Activated T-cell treated with anti-CD3 and anti-CD28 coated beads, Interleukin-2, amount 50 U/mL, for 4 hours (primary cell): ENCODE measurements at regions not wholly inside any gene's neighbourhood (a gene's known extent, or its start where the extent isn't known, plus 50 kb on each side); places are given as distances from the start of the nearest gene placed in this dataset.

ENCODE experiments used
- ATAC-seq, 2 donors: fragments of 200-7000 bp; cut with Tn5 transposase; one replicate each; pipeline ENCODE4 v1.10.0; 2021
- DNase-seq: peaks from one replicate; pipeline ENCODE4 v3.0.0-alpha.2; 2020
- H3K27me3 Mint-ChIP-seq: one replicate; pipeline ENCODE4 v1.8.0; 2021; ENCODE audit warnings: low read depth, mixed read lengths
- H3K36me3 Mint-ChIP-seq: one replicate; pipeline ENCODE4 v1.8.0; 2022; ENCODE audit warnings: mixed read lengths; ENCODE audit not compliant: insufficient read depth
- H3K4me1 Mint-ChIP-seq: one replicate; pipeline ENCODE4 v1.8.0; 2021; ENCODE audit warnings: low read depth, mixed read lengths
- H3K4me3 Mint-ChIP-seq: one replicate; pipeline ENCODE4 v1.8.0; 2021; ENCODE audit warnings: mild to moderate bottlenecking, moderate library complexity, mixed read lengths
- H3K9me3 Mint-ChIP-seq: one replicate; pipeline ENCODE4 v1.8.0; 2021; ENCODE audit warnings: mixed read lengths

GRCh38 chr7:49255054-49255453, 330.7 kb downstream of the CDC14C start:
- no peak for DNase-seq
- no peaks in the 10 kb centered on the region for H3K9me3 Mint-ChIP-seq
- H3K36me3 Mint-ChIP-seq = no peaks in the 10 kb centered on the region
- no peaks in the 10 kb centered on the region for H3K4me1 Mint-ChIP-seq
- H3K27me3 Mint-ChIP-seq = no peaks in the 10 kb centered on the region
- no peak for ATAC-seq
- no peak overlapping the region for H3K4me3 Mint-ChIP-seq

- no peak for DNase-seq
- no peaks in the 10 kb centered on the region for H3K36me3 Mint-ChIP-seq
- ATAC-seq = no peak
- H3K4me1 Mint-ChIP-seq = no peaks in the 10 kb centered on the region
- no peaks in the 10 kb centered on the region for H3K9me3 Mint-ChIP-seq
- no peaks in the 10 kb centered on the region for H3K27me3 Mint-ChIP-seq
- H3K4me3 Mint-ChIP-seq = no peak overlapping the region
These were observed 336.2 kb downstream of the CDC14C start for GRCh38 chr7:49260538-49260937.

GRCh38 chr7:49261928-49262327, 337.6 kb downstream of the CDC14C start:
- ATAC-seq = no peak
- DNase-seq = no peak
- H3K4me3 Mint-ChIP-seq = no peak overlapping the region
- H3K4me1 Mint-ChIP-seq = no peaks in the 10 kb centered on the region
- peaks cover 3% of the 10 kb centered on the region for H3K9me3 Mint-ChIP-seq
- no peaks in the 10 kb centered on the region for H3K27me3 Mint-ChIP-seq
- no peaks in the 10 kb centered on the region for H3K36me3 Mint-ChIP-seq

- Mint-ChIP-seq H3K9me3 (peaks cover 5% of the 10 kb centered on the region), H3K27me3 (no peaks in the 10 kb centered on the region), H3K4me3 (no peak overlapping the region), H3K36me3 (no peaks in the 10 kb centered on the region), H3K4me1 (no peaks in the 10 kb centered on the region)
- no peak for ATAC-seq
- DNase-seq = no peak
These were observed 340.2 kb downstream of the CDC14C start for GRCh38 chr7:49264530-49264929.

- H3K4me3 Mint-ChIP-seq = no peak overlapping the region
- peaks cover 10% of the 10 kb centered on the region for H3K9me3 Mint-ChIP-seq
- no peak for ATAC-seq
These were observed 349.6 kb downstream of the CDC14C start for GRCh38 chr7:49273897-49274296.

GRCh38 chr7:49279891-49280290, 355.5 kb downstream of the CDC14C start:
- Mint-ChIP-seq H3K4me3 (no peak overlapping the region), H3K9me3 (peaks cover 15% of the 10 kb centered on the region), H3K4me1 (no peaks in the 10 kb centered on the region), H3K36me3 (no peaks in the 10 kb centered on the region), H3K27me3 (no peaks in the 10 kb centered on the region)
- ATAC-seq = no peak
- no peak for DNase-seq

More at GRCh38 chr7:49273897-49274296, 349.6 kb downstream of the CDC14C start:
- H3K27me3 Mint-ChIP-seq = no peaks in the 10 kb centered on the region
- H3K36me3 Mint-ChIP-seq = no peaks in the 10 kb centered on the region
- DNase-seq = no peak
- no peaks in the 10 kb centered on the region for H3K4me1 Mint-ChIP-seq

- no peaks in the 10 kb centered on the region for H3K36me3 Mint-ChIP-seq
- no peaks in the 10 kb centered on the region for H3K4me1 Mint-ChIP-seq
- no peak overlapping the region for H3K4me3 Mint-ChIP-seq
- peaks cover 16% of the 10 kb centered on the region for H3K9me3 Mint-ChIP-seq
- DNase-seq = no peak
- no peak for ATAC-seq
- H3K27me3 Mint-ChIP-seq = no peaks in the 10 kb centered on the region
These were observed 363.3 kb downstream of the CDC14C start for GRCh38 chr7:49287653-49288052.

- DNase-seq (no peak), ATAC-seq (no peak)
- Mint-ChIP-seq H3K9me3 (no peaks in the 10 kb centered on the region), H3K36me3 (no peaks in the 10 kb centered on the region), H3K4me3 (no peak overlapping the region), H3K27me3 (no peaks in the 10 kb centered on the region), H3K4me1 (no peaks in the 10 kb centered on the region)
These were observed 370.3 kb downstream of the CDC14C start for GRCh38 chr7:49294611-49295010.

- Mint-ChIP-seq H3K27me3 (no peaks in the 10 kb centered on the region), H3K4me3 (no peak overlapping the region), H3K36me3 (no peaks in the 10 kb centered on the region), H3K9me3 (no peaks in the 10 kb centered on the region), H3K4me1 (no peaks in the 10 kb centered on the region)
- DNase-seq = no peak
- no peak for ATAC-seq
These were observed 370.8 kb downstream of the CDC14C start for GRCh38 chr7:49295146-49295545.

- peaks cover 6% of the 10 kb centered on the region for H3K9me3 Mint-ChIP-seq
- no peaks in the 10 kb centered on the region for H3K36me3 Mint-ChIP-seq
- no peaks in the 10 kb centered on the region for H3K4me1 Mint-ChIP-seq
- DNase-seq = no peak
- H3K27me3 Mint-ChIP-seq = no peaks in the 10 kb centered on the region
- no peak overlapping the region for H3K4me3 Mint-ChIP-seq
- ATAC-seq = no peak
These were observed 373.6 kb downstream of the CDC14C start for GRCh38 chr7:49297958-49298357.

GRCh38 chr7:49308787-49309186, 384.4 kb downstream of the CDC14C start:
- Mint-ChIP-seq H3K4me1 (no peaks in the 10 kb centered on the region), H3K27me3 (no peaks in the 10 kb centered on the region), H3K36me3 (no peaks in the 10 kb centered on the region), H3K4me3 (no peak overlapping the region), H3K9me3 (peaks cover 9% of the 10 kb centered on the region)
- ATAC-seq (no peak), DNase-seq (no peak)

- no peak overlapping the region for H3K4me3 Mint-ChIP-seq
- peaks cover 3% of the 10 kb centered on the region for H3K9me3 Mint-ChIP-seq
- ATAC-seq (no peak), DNase-seq (no peak)
- no peaks in the 10 kb centered on the region for H3K36me3 Mint-ChIP-seq
- no peaks in the 10 kb centered on the region for H3K27me3 Mint-ChIP-seq
- no peaks in the 10 kb centered on the region for H3K4me1 Mint-ChIP-seq
These were observed 395.7 kb downstream of the CDC14C start for GRCh38 chr7:49320083-49320482.

- no peaks in the 10 kb centered on the region for H3K27me3 Mint-ChIP-seq
- DNase-seq = no peak
- no peak for ATAC-seq
- no peaks in the 10 kb centered on the region for H3K36me3 Mint-ChIP-seq
- H3K4me3 Mint-ChIP-seq = no peak overlapping the region
- H3K4me1 Mint-ChIP-seq = no peaks in the 10 kb centered on the region
- peaks cover 3% of the 10 kb centered on the region for H3K9me3 Mint-ChIP-seq
These were observed 397.5 kb downstream of the CDC14C start for GRCh38 chr7:49321843-49322242.

- Mint-ChIP-seq H3K4me3 (no peak overlapping the region), H3K4me1 (no peaks in the 10 kb centered on the region), H3K27me3 (no peaks in the 10 kb centered on the region), H3K9me3 (peaks cover 3% of the 10 kb centered on the region), H3K36me3 (no peaks in the 10 kb centered on the region)
- ATAC-seq = no peak
- no peak for DNase-seq
These were observed 398.1 kb downstream of the CDC14C start for GRCh38 chr7:49322476-49322875.

GRCh38 chr7:49324040-49324439, 399.7 kb downstream of the CDC14C start:
- Mint-ChIP-seq H3K36me3 (no peaks in the 10 kb centered on the region), H3K9me3 (peaks cover 15% of the 10 kb centered on the region), H3K4me1 (no peaks in the 10 kb centered on the region), H3K4me3 (no peak overlapping the region), H3K27me3 (no peaks in the 10 kb centered on the region)
- no peak for ATAC-seq
- DNase-seq = no peak

GRCh38 chr7:49324707-49325106, 400.4 kb downstream of the CDC14C start:
- Mint-ChIP-seq H3K27me3 (no peaks in the 10 kb centered on the region), H3K9me3 (peaks cover 15% of the 10 kb centered on the region), H3K4me1 (no peaks in the 10 kb centered on the region), H3K36me3 (no peaks in the 10 kb centered on the region), H3K4me3 (no peak overlapping the region)
- DNase-seq (no peak), ATAC-seq (no peak)
